SK-N-SH treated with all-trans-retinoic acid at 6 μM for 48 hours (cell line): ENCODE measurements at regions not wholly inside any gene's neighbourhood (a gene's known extent, or its start where the extent isn't known, plus 50 kb on each side); places are given as distances from the start of the nearest gene placed in this dataset.

Experiments
- ATAC-seq: fragments of 200-7000 bp; cut with Tn5 transposase; 3 replicates; pipeline ENCODE4 v1.9.1; 2020; ENCODE audit warnings: mild to moderate bottlenecking, moderate library complexity
- ARNTL ChIP-seq: fragments of 450-650 bp; formaldehyde crosslinking; IDR thresholded peaks from 2 replicates; pipeline ENCODE4 v1.5.0; 2020; ENCODE audit warnings: low read depth, mild to moderate bottlenecking, moderate library complexity, borderline replicate concordance
- BACH2 ChIP-seq: fragments of 250-450 bp; sonication (Bioruptor Pico); IDR thresholded peaks from 2 replicates; pipeline ENCODE4 v1.9.0; 2021; ENCODE audit warnings: mild to moderate bottlenecking, borderline replicate concordance
- CSDC2 ChIP-seq: fragments of 250-450 bp; sonication (Bioruptor Pico); IDR thresholded peaks from 2 replicates; pipeline ENCODE4 v1.5.0; 2020; ENCODE audit warnings: mild to moderate bottlenecking, moderate library complexity
- ESRRG ChIP-seq: fragments of 250-450 bp; sonication (Bioruptor Pico); IDR thresholded peaks from 2 replicates; pipeline ENCODE4 v1.6.1; 2021; ENCODE audit warnings: mild to moderate bottlenecking
- ISL1 ChIP-seq: fragments of 250-450 bp; sonication (Bioruptor Pico); IDR thresholded peaks from 2 replicates; pipeline ENCODE4 v2.1.2; 2022; ENCODE audit warnings: mild to moderate bottlenecking, moderate library complexity
- PPARA ChIP-seq: fragments of 250-450 bp; sonication (Bioruptor Pico); IDR thresholded peaks from 2 replicates; pipeline ENCODE4 v1.5.0; 2020; ENCODE audit warnings: mild to moderate bottlenecking, borderline replicate concordance
- RARB ChIP-seq: fragments of 250-450 bp; sonication (Bioruptor Pico); IDR thresholded peaks from 2 replicates; pipeline ENCODE4 v1.8.0; 2021; ENCODE audit warnings: mild to moderate bottlenecking, moderate library complexity
- SNAI2 ChIP-seq: fragments of 250-450 bp; sonication (Bioruptor Pico); IDR thresholded peaks from 2 replicates; pipeline ENCODE4 v1.5.0; 2020; ENCODE audit warnings: mild to moderate bottlenecking, moderate library complexity
- TCF4 ChIP-seq: fragments of 250-450 bp; sonication (Bioruptor Pico); IDR thresholded peaks from 2 replicates; pipeline ENCODE4 v1.8.0; 2021; ENCODE audit warnings: mild to moderate bottlenecking, moderate library complexity, borderline replicate concordance
- TOX ChIP-seq: fragments of 250-450 bp; sonication (Bioruptor Pico); IDR thresholded peaks from 2 replicates; pipeline ENCODE4 v1.8.0; 2021; ENCODE audit warnings: mild to moderate bottlenecking, moderate library complexity, borderline replicate concordance
- ZC3H10 ChIP-seq: fragments of 250-450 bp; sonication (Bioruptor Pico); IDR thresholded peaks from 2 replicates; pipeline ENCODE4 v1.5.1; 2021; ENCODE audit warnings: mild to moderate bottlenecking, moderate library complexity
- ZFP3 ChIP-seq: fragments of 250-450 bp; sonication (Bioruptor Pico); IDR thresholded peaks from 2 replicates; pipeline ENCODE4 v1.5.0; 2020; ENCODE audit warnings: mild to moderate bottlenecking, moderate library complexity
- ZFP30 ChIP-seq: fragments of 450-650 bp; formaldehyde crosslinking; IDR thresholded peaks from 2 replicates; pipeline ENCODE4 v1.5.0; 2022; ENCODE audit warnings: mild to moderate bottlenecking, moderate library complexity
- ZNF565 ChIP-seq: fragments of 450-650 bp; formaldehyde crosslinking; conservative IDR thresholded peaks from 2 replicates; pipeline ENCODE4 v1.5.0; 2020; ENCODE audit warnings: low read depth, mild to moderate bottlenecking, moderate library complexity
- ZNF70 ChIP-seq: fragments of 450-650 bp; formaldehyde crosslinking; IDR thresholded peaks from 2 replicates; pipeline ENCODE4 v1.5.0; 2020; ENCODE audit warnings: mild to moderate bottlenecking, moderate library complexity
- ZNF8 ChIP-seq: fragments of 450-650 bp; formaldehyde crosslinking; IDR thresholded peaks from 2 replicates; pipeline ENCODE4 v1.5.0; 2020; ENCODE audit warnings: mild to moderate bottlenecking, moderate library complexity
- TF ChIP-seq, protein P1 (sequence below): fragments of 250-450 bp; sonication (Bioruptor Pico); IDR thresholded peaks from 2 replicates; pipeline ENCODE4 v1.5.1; 2021; ENCODE audit warnings: mild to moderate bottlenecking, moderate library complexity
- TF ChIP-seq, protein P2 (sequence below): fragments of 250-450 bp; sonication (Bioruptor Pico); IDR thresholded peaks from 2 replicates; pipeline ENCODE4 v1.8.0; 2021; ENCODE audit warnings: low read depth, mild to moderate bottlenecking, moderate library complexity, borderline replicate concordance
- TF ChIP-seq, protein P3 (sequence below): fragments of 250-450 bp; sonication (Bioruptor Pico); IDR thresholded peaks from 2 replicates; pipeline ENCODE4 v1.8.0; 2020; ENCODE audit warnings: mild to moderate bottlenecking, moderate library complexity, borderline replicate concordance
- TF ChIP-seq, protein P4 (sequence below): fragments of 250-450 bp; sonication (Bioruptor Pico); IDR thresholded peaks from 2 replicates; pipeline ENCODE4 v1.5.1; 2020; ENCODE audit warnings: low read depth, mild to moderate bottlenecking, moderate library complexity
- TF ChIP-seq, protein P5 (sequence below): fragments of 250-450 bp; sonication (Bioruptor Pico); IDR thresholded peaks from 2 replicates; pipeline ENCODE4 v1.5.0; 2020; ENCODE audit warnings: mild to moderate bottlenecking, moderate library complexity

DNA sequence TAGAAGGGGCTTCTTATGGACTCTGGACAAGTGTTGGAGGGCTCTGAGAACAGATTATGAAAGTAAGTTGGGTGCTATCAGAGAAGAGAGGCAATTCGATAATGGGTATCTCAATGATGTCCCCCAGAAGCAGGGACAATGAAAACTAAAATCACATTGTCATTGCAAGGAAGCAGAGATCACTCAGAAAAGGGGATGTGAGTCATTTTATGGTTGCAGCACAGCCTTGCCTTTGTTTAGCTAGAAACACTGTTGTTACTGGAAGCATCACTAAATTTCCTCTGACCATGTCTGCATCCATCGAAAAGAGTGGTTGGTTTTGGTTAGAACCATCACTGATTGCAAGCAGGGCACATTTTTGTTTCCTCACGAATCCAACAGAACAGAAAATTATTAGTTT lies 246.8 kb upstream of the NWD2 start (continued):
- TF ChIP-seq, protein P1, sequence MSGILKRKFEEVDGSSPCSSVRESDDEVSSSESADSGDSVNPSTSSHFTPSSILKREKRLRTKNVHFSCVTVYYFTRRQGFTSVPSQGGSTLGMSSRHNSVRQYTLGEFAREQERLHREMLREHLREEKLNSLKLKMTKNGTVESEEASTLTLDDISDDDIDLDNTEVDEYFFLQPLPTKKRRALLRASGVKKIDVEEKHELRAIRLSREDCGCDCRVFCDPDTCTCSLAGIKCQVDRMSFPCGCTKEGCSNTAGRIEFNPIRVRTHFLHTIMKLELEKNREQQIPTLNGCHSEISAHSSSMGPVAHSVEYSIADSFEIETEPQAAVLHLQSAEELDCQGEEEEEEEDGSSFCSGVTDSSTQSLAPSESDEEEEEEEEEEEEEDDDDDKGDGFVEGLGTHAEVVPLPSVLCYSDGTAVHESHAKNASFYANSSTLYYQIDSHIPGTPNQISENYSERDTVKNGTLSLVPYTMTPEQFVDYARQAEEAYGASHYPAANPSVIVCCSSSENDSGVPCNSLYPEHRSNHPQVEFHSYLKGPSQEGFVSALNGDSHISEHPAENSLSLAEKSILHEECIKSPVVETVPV (CRISPR knock-in tag), result no peak
- no peak for TF ChIP-seq ZFP30
- TF ChIP-seq ZNF565, result no peak
- no peak for TF ChIP-seq ZNF8 (CRISPR knock-in tag)

DNA sequence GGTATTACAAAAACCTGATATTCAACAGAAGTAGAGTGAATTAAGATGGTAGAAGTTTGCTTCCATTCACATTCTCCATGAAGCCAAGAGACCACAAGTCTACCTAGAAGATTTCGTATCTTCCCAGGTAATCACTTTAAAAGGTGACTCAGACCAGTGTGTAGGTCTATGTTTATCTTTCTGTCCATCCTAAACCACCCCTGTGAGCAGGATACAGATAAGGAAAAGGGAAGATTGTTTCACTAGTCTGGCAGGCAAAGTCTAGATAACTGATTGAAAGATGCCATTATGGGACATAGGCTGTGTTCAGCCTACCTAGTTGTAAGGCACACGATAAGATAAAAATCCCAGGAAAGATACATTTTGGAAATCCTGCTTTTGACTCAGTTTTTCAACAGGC lies 244.3 kb upstream of the NWD2 start:
- TF ChIP-seq TCF4 (CRISPR knock-in tag), result no peak
- no peak for TF ChIP-seq ZFP3 (CRISPR knock-in tag)
- TF ChIP-seq ARNTL (CRISPR knock-in tag), result no peak
- no peak for TF ChIP-seq ZNF565
- TF ChIP-seq ZNF8 (CRISPR knock-in tag), result no peak
- TF ChIP-seq, protein P2, sequence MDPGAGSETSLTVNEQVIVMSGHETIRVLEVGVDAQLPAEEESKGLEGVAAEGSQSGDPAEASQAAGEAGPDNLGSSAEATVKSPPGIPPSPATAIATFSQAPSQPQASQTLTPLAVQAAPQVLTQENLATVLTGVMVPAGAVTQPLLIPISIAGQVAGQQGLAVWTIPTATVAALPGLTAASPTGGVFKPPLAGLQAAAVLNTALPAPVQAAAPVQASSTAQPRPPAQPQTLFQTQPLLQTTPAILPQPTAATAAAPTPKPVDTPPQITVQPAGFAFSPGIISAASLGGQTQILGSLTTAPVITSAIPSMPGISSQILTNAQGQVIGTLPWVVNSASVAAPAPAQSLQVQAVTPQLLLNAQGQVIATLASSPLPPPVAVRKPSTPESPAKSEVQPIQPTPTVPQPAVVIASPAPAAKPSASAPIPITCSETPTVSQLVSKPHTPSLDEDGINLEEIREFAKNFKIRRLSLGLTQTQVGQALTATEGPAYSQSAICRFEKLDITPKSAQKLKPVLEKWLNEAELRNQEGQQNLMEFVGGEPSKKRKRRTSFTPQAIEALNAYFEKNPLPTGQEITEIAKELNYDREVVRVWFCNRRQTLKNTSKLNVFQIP, result no peak
- no peak for TF ChIP-seq ZFP30
- no peak for TF ChIP-seq ZNF70
- no peak for TF ChIP-seq SNAI2 (CRISPR knock-in tag)
- TF ChIP-seq RARB (CRISPR knock-in tag), result no peak
- TF ChIP-seq ZC3H10 (CRISPR knock-in tag), result no peak
- no peak for ATAC-seq

DNA sequence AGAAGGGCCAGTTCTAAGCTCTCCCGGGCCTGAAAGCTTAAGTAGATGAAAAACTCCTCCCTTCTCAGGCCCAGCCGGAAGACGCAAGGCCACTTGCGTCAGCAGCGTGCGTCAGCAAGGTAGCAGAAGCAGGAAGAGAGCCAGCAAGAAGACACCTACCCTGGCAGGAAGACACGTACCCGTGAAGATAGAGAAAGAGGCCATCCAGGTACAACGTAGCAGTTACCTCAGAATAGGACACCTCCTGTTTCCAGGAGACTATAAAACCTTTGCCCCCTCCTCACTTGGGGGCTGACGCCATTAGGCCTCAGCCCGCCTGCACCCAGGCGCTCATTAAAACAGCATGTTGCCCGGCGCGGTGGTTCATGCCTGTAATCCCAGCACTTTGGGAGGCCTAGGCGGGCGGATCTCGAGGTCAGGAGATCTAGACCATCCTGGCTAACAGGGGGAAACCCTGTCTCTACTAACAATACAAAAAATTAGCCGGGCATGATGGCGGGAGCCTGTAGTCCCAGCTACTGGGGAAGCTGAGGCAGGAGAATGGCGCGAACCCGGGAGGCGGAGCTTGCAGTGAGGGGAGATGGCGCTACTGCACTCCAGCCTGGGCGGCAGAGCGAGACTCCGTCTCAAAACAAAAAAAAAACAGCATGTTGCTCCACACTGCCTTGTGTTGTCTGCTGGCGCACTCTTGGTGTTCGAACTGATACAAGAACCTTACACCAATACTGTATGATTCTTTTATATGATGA lies 242.7 kb upstream of the NWD2 start:
- peak; percentile 97 for ATAC-seq
- TF ChIP-seq TCF4 (CRISPR knock-in tag) (no peak), ZNF8 (CRISPR knock-in tag) (no peak), ZFP3 (CRISPR knock-in tag) (no peak), ESRRG (CRISPR knock-in tag) (no peak), RARB (CRISPR knock-in tag) (no peak), CSDC2 (CRISPR knock-in tag) (no peak), ISL1 (CRISPR knock-in tag) (no peak), TOX (CRISPR knock-in tag) (no peak), ZC3H10 (CRISPR knock-in tag) (no peak)
- TF ChIP-seq, protein P1 (CRISPR knock-in tag), result no peak
- TF ChIP-seq, protein P3, sequence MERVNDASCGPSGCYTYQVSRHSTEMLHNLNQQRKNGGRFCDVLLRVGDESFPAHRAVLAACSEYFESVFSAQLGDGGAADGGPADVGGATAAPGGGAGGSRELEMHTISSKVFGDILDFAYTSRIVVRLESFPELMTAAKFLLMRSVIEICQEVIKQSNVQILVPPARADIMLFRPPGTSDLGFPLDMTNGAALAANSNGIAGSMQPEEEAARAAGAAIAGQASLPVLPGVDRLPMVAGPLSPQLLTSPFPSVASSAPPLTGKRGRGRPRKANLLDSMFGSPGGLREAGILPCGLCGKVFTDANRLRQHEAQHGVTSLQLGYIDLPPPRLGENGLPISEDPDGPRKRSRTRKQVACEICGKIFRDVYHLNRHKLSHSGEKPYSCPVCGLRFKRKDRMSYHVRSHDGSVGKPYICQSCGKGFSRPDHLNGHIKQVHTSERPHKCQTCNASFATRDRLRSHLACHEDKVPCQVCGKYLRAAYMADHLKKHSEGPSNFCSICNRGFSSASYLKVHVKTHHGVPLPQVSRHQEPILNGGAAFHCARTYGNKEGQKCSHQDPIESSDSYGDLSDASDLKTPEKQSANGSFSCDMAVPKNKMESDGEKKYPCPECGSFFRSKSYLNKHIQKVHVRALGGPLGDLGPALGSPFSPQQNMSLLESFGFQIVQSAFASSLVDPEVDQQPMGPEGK (CRISPR knock-in tag), result no peak
- TF ChIP-seq, protein P4, sequence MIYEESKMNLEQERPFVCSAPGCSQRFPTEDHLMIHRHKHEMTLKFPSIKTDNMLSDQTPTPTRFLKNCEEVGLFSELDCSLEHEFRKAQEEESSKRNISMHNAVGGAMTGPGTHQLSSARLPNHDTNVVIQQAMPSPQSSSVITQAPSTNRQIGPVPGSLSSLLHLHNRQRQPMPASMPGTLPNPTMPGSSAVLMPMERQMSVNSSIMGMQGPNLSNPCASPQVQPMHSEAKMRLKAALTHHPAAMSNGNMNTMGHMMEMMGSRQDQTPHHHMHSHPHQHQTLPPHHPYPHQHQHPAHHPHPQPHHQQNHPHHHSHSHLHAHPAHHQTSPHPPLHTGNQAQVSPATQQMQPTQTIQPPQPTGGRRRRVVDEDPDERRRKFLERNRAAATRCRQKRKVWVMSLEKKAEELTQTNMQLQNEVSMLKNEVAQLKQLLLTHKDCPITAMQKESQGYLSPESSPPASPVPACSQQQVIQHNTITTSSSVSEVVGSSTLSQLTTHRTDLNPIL, result no peak

DNA sequence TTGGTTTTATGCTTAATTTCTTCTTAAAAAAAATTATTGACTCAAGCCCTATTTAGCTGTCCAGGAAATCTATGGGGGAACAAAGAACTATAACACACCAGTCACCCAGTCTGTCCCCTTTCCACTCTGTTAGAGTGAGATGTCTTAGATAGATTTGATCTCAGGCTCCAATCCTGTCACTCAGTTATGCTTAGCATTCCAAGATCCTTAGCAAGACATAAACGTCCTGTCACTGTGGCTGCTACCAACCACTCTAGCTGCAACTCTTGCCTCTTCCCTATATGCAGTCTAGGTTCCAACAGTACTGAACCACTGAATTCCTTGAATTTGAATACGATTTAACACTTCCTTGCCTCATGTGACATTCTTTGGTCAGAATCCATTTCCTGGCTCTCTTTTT lies 241.9 kb upstream of the NWD2 start:
- peak; percentile 32 for ATAC-seq
- TF ChIP-seq ISL1 (CRISPR knock-in tag) (no peak), SNAI2 (CRISPR knock-in tag) (no peak), PPARA (CRISPR knock-in tag) (no peak), CSDC2 (CRISPR knock-in tag) (no peak), TOX (CRISPR knock-in tag) (no peak), BACH2 (CRISPR knock-in tag) (no peak), ARNTL (CRISPR knock-in tag) (no peak), RARB (CRISPR knock-in tag) (no peak)
- TF ChIP-seq, protein P5, sequence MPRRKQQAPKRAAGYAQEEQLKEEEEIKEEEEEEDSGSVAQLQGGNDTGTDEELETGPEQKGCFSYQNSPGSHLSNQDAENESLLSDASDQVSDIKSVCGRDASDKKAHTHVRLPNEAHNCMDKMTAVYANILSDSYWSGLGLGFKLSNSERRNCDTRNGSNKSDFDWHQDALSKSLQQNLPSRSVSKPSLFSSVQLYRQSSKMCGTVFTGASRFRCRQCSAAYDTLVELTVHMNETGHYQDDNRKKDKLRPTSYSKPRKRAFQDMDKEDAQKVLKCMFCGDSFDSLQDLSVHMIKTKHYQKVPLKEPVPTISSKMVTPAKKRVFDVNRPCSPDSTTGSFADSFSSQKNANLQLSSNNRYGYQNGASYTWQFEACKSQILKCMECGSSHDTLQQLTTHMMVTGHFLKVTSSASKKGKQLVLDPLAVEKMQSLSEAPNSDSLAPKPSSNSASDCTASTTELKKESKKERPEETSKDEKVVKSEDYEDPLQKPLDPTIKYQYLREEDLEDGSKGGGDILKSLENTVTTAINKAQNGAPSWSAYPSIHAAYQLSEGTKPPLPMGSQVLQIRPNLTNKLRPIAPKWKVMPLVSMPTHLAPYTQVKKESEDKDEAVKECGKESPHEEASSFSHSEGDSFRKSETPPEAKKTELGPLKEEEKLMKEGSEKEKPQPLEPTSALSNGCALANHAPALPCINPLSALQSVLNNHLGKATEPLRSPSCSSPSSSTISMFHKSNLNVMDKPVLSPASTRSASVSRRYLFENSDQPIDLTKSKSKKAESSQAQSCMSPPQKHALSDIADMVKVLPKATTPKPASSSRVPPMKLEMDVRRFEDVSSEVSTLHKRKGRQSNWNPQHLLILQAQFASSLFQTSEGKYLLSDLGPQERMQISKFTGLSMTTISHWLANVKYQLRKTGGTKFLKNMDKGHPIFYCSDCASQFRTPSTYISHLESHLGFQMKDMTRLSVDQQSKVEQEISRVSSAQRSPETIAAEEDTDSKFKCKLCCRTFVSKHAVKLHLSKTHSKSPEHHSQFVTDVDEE (CRISPR knock-in tag), result no peak
- TF ChIP-seq, protein P4, result no peak
- TF ChIP-seq, protein P2, result no peak
